B cell (primary cell): ENCODE measurements at regions not wholly inside any gene's neighbourhood (a gene's known extent, or its start where the extent isn't known, plus 50 kb on each side); places are given as distances from the start of the nearest gene placed in this dataset.

ENCODE experiments used
- CTCF ChIP-seq: fragments of 200-600 bp; IDR thresholded peaks from one replicate; pipeline ENCODE4 v1.8.0; 2022; ENCODE audit warnings: antibody characterized with exemption, mild to moderate bottlenecking
- EZH2 ChIP-seq: IDR thresholded peaks from 2 replicates; pipeline ENCODE4 v1.6.1; 2012; ENCODE audit warnings: borderline replicate concordance, low read depth, mild to moderate bottlenecking, moderate library complexity, low read length; ENCODE audit not compliant: insufficient read depth, poor library complexity, severe bottlenecking

GRCh38 chr5:56607551-56607950 is 207.8 kb upstream of the MAP3K1 start:
- TF ChIP-seq CTCF, result no peak
- no peak for TF ChIP-seq EZH2
